NCI-H2196 (cell line): ENCODE measurements at regions not wholly inside any gene's neighbourhood (a gene's known extent, or its start where the extent isn't known, plus 50 kb on each side); places are given as distances from the start of the nearest gene placed in this dataset.
"Not testable (repeated sequence)": the region's sequence is repeated elsewhere in the genome, so short reads cannot be mapped to it uniquely, and the experiment has no call there.

ENCODE experiments used
- DNase-seq: peaks from one replicate; lab custom pipeline; 2025; ENCODE audit not compliant: unreplicated experiment; lab: John Stamatoyannopoulos, UW

DNA sequence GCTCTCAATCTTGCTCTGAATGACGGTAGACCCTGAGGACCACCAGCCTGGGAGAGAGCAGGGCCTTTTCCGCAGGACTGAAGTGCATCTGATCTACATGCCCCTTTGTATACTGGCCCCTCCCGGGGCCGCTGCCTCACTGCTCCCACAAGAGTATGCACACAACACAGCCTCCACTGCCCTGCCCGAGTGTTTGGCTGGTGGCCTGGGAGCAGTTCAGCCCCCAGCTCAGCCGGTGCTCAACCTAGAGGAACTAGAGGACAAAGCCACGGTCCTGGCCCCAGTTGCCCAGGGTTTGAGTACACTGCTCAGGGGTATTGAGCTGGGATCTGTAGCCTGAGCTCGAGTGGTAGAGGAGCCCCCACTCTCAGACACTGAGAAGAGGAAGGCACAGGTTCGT is 118.9 kb upstream of the CAB39 start:
- DNase-seq: no peak

DNA sequence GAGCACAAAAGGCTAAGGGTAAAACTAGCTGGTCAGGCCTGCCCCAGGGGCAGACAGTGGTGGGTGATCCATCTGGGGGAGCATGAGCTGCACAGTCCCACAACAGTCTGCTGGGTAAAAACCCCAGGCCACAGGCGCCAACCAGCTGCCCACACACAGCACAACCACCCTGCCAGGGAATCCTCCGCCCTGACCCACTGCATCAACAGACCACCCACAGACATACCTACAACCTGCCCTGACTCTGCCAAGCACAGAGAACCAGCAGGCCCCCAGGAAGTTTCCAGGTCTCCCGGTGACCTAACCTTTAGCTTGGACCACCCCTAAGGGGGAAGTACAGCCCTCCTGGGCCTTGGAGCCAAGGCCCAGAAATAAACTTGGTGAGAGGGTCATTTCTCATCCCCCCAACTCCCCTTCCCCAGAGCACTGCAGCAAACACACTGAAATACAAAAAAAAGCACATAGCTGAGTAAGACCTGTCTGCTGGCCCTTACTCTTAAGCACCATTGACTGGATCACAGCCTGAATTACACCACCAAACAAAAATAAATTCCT is 118.3 kb upstream of the CAB39 start:
- no peak for DNase-seq

DNA sequence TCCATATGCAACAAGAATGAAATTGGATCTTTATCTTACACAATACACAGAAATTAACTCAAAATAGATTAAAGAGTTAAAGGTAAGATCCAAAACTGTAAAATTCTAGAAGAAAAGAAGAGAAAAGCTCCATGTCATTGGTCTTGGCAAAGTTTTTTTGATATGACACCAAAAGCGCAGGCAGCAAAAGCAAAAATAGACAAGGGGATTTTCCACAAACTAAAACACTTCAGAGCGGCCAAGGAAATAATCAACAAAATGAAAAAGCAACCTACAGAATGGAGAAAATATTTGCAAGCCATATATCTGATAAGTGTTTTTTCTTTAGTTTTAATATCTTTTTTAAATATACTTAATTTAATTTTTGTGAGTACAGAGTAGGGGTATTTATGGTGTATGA is 112.8 kb upstream of the CAB39 start:
- DNase-seq: no peak

DNA sequence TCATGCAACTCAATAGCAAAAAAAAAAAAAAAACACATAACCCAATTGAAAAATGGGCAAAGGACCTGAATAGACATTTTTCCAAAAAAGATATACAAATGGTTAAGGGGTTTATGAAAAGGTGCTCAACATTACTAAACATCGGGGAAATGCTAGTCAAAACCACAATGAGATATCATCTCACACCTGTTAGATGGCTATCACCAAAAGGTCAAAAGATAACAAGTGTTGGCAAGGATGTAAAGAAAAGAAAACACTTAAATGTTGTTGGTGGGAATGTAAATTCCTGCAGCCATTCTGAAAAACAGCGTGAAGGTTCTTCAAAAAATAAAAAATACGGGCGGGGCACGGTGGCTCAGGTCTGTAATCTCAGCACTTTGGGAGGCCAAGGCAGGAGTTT is 112.4 kb upstream of the CAB39 start:
- DNase-seq: no peak

DNA sequence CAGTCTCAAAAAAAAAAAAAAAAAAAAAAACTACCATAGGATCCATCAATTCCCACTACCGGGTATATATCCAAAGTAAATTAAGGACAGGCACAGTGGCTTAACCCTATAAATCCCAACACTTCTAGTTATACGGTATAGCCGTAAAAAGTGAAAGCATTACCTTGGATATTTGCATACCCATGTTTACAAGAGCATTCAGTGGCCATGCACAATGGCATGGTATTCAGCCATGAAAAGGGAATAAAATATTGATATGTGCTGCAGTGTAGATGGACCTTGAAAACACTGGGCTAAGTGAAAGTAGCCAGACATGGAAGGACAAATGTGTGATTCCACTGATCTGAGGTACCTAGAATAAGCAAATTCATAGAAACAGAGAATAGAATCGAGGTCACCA is 111.8 kb upstream of the CAB39 start:
- DNase-seq: no peak

DNA sequence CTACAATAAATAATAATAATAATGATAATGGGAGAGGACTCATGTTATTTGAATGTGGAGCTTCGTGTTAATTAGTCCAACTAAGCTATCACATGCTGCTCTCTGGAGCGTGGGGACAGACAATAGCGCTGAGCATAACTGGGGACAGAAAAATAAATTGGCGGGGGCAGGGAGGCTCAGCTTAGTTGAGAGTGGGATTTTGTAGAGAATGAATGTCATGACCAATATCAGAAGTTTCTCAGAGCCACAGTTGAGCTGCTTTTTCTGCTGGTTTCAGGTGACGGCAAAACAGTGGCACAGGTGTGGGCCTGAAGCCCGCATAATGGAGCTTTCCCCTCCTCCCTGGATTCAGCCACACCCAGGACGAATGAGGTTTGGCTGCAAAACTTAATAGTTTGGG is 111.1 kb upstream of the CAB39 start:
- no peak for DNase-seq

DNA sequence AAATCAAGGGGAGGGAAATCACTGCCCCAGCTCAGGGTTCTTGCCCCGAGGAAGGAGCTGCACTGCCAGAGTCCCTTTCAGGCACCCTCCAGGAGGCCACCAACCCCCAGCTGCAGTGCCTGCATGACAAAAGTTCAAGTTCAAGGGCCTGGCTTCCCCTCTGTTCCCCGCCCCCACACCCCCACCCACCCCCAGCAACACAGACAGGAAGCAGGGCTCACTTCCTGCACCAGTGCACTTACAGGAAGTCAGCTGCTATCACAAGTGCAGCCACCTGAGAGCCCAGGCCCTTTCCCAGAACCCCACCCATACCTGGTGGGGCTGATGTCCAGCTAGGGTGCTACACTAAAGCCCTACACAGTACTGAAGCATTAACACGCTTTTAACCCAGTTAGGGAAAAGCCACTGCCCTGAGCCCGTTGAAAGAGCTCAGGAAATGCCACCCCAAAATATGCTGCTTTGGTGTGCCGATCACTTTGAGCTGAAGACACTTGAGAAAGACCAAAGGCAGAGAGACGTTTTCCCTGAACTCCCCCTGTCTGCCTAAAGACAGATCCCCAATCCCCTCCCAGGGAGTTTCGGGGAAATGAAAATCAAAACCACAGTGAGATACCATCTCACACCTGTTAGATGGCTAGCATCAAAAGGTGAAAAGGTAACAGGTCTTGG is 109.9 kb upstream of the CAB39 start:
- no peak for DNase-seq

DNA sequence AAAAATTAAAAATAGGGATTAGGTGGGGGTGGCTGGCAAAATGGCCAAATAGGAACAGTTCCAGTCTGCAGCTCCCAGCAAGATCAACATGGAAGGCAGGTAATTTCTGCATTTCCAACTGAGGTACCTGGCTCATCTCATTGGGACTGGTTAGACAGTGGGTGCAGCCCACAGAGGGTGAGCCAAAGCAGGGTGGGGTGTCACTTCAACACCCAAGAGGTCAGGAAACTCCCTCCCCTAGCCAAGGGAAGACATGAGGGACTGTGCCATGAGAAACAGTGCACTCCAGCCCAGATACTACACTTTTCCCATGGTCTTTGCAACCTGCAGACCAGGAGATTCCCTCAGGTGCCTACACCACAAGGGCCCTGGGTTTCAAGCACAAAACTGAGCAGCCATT is 109.3 kb upstream of the CAB39 start:
- not testable (repeated sequence) for DNase-seq

DNA sequence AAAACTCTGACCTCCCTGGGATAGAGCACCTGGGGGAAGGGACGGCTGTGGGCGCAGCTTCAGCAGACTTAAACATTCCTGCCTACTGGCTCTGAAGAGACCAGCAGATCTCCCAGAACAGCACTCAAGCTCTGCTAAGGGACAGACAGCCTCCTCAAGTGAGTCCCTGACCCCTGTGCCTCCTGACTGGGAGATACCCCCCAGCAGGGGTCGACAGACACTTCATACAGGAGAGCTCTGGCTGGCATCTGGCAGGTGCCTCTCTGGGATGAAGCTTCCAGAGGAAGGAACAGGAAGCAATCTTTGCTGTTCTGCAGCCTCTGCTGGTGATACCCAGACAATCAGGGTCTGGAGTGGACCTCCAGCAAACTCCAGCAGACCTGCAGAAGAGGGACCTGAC is 108.5 kb upstream of the CAB39 start:
- DNase-seq: not testable (repeated sequence)

DNA sequence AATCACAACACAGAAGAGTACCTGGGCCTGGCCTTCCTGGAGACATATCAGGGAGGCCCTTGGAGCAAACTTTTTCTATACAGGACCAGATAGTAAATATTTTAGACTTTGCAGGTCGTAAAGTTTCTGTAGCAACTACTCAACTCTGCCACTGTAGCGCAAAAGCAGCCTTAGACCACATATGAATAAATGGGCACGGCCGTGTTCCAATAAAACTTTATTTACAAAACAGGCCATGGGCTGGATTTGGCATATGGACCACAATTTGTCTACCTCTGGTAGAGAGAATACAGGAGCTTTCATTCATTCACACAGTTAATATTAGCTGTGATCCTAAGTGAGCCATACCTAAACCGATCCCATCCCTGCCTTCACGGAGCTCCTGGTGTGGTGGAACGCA is 98.6 kb upstream of the CAB39 start:
- DNase-seq: no peak

DNA sequence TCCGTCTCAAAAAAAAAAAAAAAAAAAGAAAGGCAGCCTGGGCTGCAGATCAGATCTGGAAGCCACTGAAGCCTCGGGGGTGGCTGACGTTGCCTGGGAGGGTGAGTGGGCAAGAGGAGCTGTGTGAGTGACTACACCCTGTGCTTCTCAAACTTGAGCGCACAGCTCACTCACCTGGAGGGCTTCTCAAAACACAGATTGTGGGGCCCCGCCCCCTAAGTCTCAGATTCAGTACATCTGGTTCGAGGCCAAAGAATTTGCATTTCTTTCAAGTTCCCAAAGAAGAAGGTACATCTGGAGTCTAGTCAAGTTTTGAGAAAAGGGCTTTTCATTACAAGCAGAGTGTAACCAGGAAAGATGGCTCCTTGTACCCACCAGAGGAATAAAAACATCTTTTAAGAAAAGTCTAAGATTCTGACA is 97.7 kb upstream of the CAB39 start:
- DNase-seq: no peak

DNA sequence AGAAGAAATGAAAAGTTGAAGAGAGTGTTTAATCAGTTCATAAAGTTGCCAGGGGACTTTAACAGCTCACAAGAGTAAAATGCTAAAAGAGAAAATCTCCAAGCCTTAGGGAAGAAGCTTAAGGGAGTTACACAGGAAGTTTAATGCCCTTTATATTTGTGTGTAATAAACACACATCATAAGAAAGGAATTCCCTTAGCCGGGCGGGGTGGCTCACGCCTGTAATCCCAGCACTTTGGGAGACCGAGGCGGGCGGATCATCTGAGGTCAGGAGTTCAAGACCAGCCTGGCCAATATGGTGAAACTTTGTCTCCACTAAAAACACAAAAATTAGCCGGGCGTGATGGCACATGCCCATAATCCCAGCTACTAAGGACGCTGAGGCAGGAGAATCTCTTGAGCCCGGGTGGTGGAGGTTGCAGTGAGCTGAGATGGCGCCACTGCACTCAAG is 95.4 kb upstream of the CAB39 start:
- DNase-seq: not testable (repeated sequence)

DNA sequence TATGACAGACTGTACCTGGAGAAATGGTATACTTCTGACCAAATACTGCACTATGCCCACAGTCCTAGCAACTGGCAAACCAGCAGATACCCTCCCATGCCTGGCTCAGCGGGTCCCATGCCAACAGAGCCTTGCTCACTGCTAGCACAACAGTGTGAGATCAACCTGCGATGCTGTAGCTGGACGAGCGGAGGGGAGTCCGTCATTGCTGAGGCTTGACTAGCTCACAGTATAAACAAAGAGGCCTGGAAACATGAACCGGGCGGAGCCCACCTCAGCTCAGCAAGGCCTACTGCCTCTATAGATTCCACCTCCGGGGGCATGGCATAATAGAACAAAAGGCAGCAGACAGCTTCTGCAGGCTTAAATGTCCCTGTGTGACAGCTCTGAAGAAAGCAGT is 93.2 kb upstream of the CAB39 start:
- no peak for DNase-seq

DNA sequence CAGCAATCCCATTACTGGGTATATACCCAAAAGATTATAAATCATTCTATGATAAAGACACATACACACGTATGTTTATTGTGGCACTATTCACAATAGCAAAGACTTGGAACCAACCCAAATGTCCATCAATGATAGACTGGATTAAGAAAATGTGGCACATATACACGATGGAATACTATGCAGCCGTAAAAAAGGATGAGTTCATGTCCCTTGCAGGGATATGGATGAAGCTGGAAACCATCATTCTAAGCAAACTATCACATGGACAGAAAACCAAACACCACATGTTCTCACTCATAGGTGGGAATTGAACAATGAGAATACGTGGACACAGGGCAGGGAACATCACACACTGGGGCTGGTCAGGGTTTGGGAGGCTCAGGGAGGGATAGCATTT is 87.4 kb upstream of the CAB39 start:
- not testable (repeated sequence) for DNase-seq

DNA sequence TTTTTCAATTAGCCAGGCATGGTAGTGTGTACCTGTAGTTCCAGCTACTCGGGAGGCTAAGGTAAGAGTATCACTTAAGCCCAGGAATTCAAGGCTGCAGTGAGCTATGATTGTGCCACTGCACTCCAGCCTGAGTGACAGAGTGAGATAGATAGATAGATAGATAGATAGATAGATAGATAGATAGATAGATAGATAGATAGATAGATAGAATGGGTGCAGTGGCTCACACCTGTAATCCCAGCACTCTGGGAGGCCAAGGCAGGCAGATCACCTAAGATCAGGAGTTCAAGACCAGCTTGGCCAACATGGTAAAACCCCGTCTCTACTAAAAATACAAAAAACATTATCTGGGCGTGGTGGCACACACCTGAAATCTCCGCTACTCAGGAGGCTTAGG is 85.6 kb upstream of the CAB39 start:
- not testable (repeated sequence) for DNase-seq

DNA sequence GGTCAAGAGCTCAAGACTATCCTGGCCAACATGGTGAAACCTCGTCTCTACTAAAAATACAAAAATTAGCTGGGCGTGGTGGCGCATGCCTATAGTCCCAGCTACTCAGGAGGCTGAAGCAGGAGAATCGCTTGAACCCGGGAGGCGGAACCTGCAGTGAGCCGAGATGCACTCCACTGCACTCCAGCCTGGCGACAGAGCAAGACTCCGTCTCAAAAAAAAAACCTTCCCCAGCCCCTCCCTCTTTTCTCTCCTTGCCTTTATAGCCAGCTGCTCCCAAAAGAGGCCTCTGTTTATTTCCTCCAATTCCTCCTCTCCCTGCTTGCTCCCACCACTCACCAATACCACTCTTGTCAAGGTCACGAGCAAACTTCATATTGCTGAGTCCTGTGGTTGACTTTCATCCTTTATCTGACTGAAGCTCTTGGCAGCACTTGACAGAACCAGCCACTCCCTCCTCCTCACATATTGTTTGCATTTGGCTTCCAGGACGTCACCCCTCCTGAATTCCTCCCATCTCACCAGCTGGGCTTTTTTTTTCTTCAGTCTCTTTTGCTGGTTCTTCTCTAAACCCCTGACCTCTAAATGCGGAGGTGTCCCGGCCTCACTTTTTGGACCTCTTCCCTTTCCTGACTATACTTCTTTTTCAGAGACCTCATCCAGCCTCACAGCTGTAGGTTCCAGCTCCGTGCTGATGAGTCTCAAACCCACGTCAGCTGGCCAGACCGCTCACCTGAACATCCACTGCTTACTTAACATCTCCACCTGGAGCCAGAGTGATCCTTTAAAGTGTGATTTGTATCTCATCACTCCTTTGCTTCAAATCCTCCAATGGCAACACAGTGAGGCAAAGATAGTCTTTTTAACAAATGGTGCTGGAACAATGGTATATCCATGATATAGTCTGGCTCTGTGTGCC is 84.6 kb upstream of the CAB39 start:
- DNase-seq: peak; percentile 15

DNA sequence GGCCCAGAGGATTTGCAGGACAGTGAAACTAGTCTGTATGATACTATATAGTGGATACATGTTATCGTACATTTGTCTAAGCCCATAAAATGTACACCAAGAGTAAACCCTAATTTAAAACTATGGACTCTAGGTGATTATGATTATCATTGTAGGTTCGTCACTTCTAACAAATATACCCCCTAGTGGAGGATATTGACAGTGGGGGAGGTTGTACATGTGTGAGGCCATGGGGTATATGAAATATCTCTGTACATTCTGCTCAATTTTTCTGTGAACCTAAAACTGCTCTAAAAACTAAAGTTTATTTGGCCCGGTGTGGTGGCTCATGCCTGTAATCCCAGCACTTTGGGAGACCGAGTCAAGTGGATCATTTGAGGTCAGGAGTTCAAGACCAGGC is 81.2 kb upstream of the CAB39 start:
- DNase-seq: no peak

DNA sequence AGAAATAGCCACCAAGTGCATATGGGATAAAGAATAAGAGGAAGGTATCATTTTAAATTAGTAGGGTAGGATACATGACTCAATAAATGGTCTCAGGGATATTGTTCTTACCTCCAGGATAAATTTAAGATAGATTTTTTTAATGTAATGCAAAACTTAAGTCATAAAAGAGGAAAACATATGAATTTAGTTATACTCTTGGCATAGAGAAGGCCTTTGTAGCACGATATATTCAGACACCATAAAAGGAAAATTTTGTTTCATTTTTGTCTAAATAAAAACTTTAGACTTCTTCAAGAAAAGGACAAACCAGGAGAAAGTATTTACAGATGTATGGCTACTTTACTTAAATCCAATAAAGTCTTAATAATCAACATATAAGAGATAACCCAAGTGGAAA is 78.5 kb upstream of the CAB39 start:
- no peak for DNase-seq

DNA sequence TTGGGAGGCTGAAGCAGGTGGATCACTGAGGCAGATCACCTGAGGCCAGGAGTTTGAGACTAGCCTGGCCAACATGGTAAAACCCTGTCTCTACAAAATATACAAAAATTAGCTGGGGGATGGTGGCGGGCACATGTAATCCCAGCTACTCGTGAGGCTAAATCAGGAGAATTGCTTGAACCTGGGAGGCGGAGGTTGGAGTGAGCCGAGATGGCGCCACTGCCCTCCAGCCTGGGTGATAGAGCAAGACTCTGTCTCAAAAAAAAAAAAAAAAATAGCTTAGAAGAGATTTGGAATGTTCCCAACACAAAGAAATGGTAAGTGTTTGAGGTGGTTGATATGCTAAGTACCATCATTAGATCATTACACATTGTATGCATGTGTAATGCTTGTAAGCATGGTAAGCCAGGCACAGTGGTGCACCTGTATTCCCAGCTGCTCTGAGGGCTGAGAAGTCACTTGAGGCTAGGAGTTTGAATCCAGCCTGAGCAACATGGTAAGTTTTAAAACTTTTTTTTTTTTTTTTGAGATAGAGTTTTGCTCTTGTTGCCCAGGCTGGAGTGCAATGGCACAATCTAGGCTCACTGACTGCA is 77.8 kb upstream of the CAB39 start:
- not testable (repeated sequence) for DNase-seq

DNA sequence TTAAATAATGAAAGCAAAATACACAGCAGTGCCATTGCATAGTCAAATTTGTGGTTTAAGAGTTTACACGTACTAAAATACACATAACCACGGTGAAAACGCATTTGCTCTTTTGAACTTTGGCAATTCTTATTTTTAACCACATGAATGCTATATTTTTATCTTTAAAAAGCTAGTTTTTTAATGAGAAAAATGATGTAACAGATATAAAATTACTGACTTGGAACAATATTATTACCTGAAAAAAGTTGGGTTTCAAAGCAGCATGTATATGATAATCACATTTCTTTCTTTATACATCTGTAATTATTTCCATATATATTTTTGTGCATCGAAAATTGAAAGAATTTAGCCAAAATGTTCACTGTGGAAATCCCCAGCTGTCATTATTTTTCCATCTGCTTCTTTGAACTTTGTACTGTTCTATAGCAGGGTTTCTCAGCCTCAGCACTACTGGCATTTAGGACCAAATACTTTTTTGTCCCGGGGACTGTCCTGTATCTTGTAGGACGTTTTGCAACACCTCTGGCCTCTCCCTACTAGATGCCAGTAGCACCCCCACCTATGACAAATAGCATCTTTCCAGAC is 75.9 kb upstream of the CAB39 start:
- no peak for DNase-seq

DNA sequence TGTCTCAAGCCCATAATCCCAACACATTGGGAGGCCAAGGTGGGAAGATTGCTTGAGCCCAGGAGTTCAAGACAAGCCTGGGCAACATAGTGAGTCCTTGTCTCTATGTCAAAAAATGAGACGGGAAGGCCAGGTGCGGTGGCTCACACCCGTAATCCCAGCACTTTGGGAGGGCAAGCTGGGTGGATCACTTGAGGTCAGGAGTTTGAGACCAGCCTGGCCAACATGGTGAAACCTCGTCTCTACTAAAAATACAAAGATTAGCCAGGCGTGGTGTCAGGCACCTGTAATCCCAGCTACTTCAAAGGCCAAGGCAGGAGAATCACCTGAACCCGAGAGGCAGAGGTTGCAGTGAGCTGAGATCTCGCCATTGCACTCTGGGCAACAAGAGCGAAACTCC is 75.2 kb upstream of the CAB39 start:
- not testable (repeated sequence) for DNase-seq
